Right atrium auricular region (tissue), 2 donors: ENCODE measurements at regions not wholly inside any gene's neighbourhood (a gene's known extent, or its start where the extent isn't known, plus 50 kb on each side); places are given as distances from the start of the nearest gene placed in this dataset.
"Not testable (repeated sequence)": the region's sequence is repeated elsewhere in the genome, so short reads cannot be mapped to it uniquely, and the experiment has no call there.

Experiments
- DNase-seq: peaks from one replicate; pipeline ENCODE4 v3.0.0-alpha.2; 2019; ENCODE audit warnings: low spot score
- H3K27ac ChIP-seq, 2 donors: fragments of 200-600 bp; sonication (generic); 1 replicate in 1 of 2; 2 replicates in 1 of 2; pipeline ENCODE4 v1.5.1; 2016 to 2019
- H3K27me3 ChIP-seq, 2 donors: fragments of 200-600 bp; sonication (generic); one replicate each; pipeline versions ENCODE4 v1.5.1 to v1.6.0; 2017 to 2019
- H3K36me3 ChIP-seq: fragments of 200-600 bp; sonication (generic); one replicate; pipeline ENCODE4 v1.5.1; 2016
- H3K4me1 ChIP-seq, 2 donors: fragments of 200-600 bp; sonication (generic); one replicate each; pipeline versions ENCODE4 v1.5.1 to v1.6.0; 2017 to 2019
- H3K4me3 ChIP-seq, 2 donors: fragments of 200-600 bp; sonication (generic); 1 replicate in 1 of 2; 2 replicates in 1 of 2; pipeline ENCODE4 v1.5.1; 2017 to 2019; ENCODE audit warnings: mild to moderate bottlenecking in 1 of 2, moderate library complexity in 1 of 2
- H3K9me3 ChIP-seq, 2 donors: fragments of 200-600 bp; sonication (generic); one replicate each; pipeline ENCODE4 v1.5.1; 2019
- TF ChIP-seq, protein P1 (sequence below), 2 donors: fragments of 200-600 bp; sonication (generic); IDR thresholded peaks; one replicate each; pipeline ENCODE4 v1.5.1; 2019; ENCODE audit warnings: antibody characterized with exemption in 2 of 2

DNA sequence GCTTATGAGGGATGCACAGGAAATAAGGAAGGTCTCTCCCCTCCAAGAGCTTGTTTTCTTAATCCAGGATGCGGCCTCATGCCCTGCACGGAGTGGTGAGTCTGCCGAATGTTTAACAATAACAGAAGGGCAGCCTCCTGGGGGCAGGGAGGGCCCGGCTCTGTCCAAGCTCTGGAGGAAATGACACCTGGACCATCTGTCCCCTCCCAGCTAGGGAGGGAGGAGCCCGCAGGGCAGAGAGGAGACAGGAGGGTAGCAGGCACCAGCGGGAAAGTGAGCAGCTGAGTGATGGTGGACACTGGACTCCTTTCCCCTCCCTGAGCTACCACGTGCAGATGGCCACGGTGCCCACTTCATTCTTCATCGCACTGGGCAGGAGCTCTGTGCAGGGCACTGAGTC, 398.2 kb upstream of the MYT1L start:
- H3K4me3 ChIP-seq = no peak overlapping the region
- no peak overlapping the region for H3K27ac ChIP-seq
- TF ChIP-seq, protein P1, sequence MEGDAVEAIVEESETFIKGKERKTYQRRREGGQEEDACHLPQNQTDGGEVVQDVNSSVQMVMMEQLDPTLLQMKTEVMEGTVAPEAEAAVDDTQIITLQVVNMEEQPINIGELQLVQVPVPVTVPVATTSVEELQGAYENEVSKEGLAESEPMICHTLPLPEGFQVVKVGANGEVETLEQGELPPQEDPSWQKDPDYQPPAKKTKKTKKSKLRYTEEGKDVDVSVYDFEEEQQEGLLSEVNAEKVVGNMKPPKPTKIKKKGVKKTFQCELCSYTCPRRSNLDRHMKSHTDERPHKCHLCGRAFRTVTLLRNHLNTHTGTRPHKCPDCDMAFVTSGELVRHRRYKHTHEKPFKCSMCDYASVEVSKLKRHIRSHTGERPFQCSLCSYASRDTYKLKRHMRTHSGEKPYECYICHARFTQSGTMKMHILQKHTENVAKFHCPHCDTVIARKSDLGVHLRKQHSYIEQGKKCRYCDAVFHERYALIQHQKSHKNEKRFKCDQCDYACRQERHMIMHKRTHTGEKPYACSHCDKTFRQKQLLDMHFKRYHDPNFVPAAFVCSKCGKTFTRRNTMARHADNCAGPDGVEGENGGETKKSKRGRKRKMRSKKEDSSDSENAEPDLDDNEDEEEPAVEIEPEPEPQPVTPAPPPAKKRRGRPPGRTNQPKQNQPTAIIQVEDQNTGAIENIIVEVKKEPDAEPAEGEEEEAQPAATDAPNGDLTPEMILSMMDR (IDR thresholded peaks at IDR 0.05) = no peak
- H3K9me3 ChIP-seq = no peaks in the 10 kb centered on the region
- DNase-seq = no peak
- no peaks in the 10 kb centered on the region for H3K36me3 ChIP-seq
- no peaks in the 10 kb centered on the region for H3K27me3 ChIP-seq
- no peaks in the 10 kb centered on the region for H3K4me1 ChIP-seq

DNA sequence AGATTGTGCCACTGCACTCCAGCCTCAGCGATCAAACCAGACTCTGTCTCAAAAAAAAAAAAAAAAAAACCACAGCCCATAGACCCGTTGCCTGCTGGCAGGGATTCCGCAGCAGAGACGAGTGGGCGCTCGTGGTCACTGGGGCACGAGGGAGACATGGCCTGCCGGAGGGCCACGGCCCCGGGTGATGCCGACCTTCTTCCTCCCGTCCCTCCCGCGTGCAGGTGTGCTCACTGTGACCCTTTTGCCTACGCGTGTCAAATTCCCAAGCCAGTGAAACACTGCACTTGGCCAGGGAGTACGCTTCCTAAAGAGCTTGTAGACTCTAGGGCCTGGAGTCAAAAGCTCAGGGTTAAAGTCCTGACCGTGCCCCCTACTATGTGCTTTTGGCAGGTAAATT, 397.6 kb upstream of the MYT1L start:
- TF ChIP-seq, protein P1 (IDR thresholded peaks at IDR 0.05) = no peak
- Histone ChIP-seq H3K27me3 (no peaks in the 10 kb centered on the region), H3K9me3 (no peaks in the 10 kb centered on the region), H3K27ac (no peak overlapping the region), H3K4me3 (no peak overlapping the region), H3K36me3 (no peaks in the 10 kb centered on the region), H3K4me1 (no peaks in the 10 kb centered on the region)
- no peak for DNase-seq

DNA sequence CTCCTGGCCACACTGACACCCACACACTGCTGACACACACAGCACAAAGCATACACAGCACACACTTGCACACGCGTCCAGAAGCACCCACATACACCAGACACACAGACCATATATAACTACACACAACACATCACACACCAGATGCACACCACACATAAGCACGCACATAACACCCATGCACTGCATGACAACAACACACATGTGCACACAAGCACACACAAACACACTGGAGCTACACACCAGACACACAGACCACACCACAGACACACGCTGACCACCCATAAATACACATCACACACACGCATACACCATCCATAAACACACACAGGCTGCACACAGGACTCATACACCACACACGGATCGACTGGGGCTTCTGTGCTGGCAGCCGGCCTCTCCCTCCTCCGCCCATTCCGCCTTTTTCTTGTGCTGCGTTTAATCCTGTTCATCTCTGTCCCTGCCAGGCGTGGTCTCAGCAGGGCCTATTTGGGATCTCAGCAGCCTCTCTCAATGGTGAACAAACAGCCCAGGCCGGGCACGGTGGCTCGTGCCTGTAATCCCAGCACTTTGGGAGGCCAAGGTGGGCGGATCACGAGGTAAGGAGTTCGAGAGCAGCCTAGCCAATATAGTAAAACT, 396.9 kb upstream of the MYT1L start:
- no peak overlapping the region for H3K27ac ChIP-seq
- no peaks in the 10 kb centered on the region for H3K36me3 ChIP-seq
- TF ChIP-seq, protein P1 (IDR thresholded peaks at IDR 0.05) = no peak
- H3K4me1 ChIP-seq = no peaks in the 10 kb centered on the region
- no peaks in the 10 kb centered on the region for H3K27me3 ChIP-seq
- H3K9me3 ChIP-seq = no peaks in the 10 kb centered on the region
- DNase-seq = no peak
- no peak overlapping the region for H3K4me3 ChIP-seq

DNA sequence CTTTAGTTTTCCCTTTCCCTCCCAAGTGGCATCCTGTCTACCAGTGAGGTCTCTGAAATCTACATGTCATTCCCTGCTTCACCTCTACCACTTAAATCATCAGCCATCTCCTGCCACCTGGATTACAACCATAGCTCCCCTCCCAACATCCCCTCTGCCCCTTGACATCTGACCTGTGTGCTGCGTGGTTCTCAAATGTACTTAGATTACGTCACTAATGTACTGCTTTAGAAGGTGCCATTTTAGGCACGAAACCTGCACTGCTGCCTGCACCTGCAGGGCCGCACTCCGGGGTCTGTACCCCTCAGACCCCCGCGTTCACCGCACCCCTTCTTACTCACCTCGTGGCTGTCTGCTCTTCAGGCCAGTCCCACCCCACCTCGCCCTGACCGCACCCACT, 395.1 kb upstream of the MYT1L start:
- H3K27ac ChIP-seq = no peak overlapping the region
- DNase-seq = no peak
- TF ChIP-seq, protein P1 (IDR thresholded peaks at IDR 0.05) = no peak
- H3K4me3 ChIP-seq = no peak overlapping the region
- no peaks in the 10 kb centered on the region for H3K4me1 ChIP-seq
- no peaks in the 10 kb centered on the region for H3K36me3 ChIP-seq
- no peaks in the 10 kb centered on the region for H3K9me3 ChIP-seq
- H3K27me3 ChIP-seq = no peaks in the 10 kb centered on the region

DNA sequence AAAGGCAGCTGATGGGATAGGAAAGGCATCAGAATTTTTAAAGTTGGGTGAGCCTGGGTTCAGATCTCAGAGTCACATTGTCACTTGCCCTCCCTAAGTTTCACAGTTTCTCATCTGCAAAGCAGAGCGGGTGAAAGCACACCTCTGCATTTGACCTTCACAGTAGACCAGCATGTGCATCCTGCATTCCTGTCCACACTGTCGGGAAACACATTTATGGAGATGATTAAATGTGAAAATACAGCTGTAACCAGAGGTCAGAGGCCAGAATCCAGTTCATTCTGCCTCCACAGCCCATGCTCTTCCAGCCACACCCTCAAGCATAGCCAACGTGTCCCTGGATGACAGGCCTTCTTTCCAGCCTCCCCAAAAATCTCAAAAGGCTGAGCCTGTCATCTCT, 392.0 kb upstream of the MYT1L start:
- no peak overlapping the region for H3K27ac ChIP-seq
- no peak for DNase-seq
- TF ChIP-seq, protein P1 (IDR thresholded peaks at IDR 0.05) = no peak

DNA sequence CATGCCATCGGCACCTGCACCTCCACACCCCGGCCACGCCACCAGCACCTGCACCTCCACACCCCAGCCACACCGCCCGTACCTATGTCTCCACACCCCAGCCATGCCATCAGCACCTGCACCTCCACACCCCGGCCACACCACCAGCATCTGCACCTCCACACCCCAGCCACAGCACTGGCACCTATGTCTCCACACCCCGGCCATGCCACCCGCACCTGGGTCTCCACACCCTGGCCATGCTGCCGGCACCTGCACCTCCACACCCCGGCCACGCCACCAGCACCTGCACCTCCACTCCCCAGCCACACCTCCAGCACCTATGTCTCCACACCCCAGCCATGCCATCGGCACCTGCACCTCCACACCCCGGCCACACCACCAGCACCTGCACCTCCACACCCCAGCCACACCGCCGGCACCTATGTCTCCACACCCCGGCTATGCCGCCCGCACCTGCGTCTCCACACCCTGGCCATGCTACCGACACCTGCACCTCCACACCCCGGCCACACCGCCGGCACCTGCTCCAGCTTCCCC, 390.3 kb upstream of the MYT1L start:
- no peaks in the 10 kb centered on the region for H3K36me3 ChIP-seq
- DNase-seq = no peak
- no peaks in the 10 kb centered on the region for H3K27me3 ChIP-seq
- no peaks in the 10 kb centered on the region for H3K4me1 ChIP-seq
- TF ChIP-seq, protein P1 (IDR thresholded peaks at IDR 0.05) = no peak
- no peak overlapping the region for H3K4me3 ChIP-seq
- H3K9me3 ChIP-seq = no peaks in the 10 kb centered on the region
- no peak overlapping the region for H3K27ac ChIP-seq

More for the DNA sequence above, 392.0 kb upstream of the MYT1L start:
- H3K9me3 ChIP-seq = no peaks in the 10 kb centered on the region
- no peaks in the 10 kb centered on the region for H3K4me1 ChIP-seq
- H3K36me3 ChIP-seq = no peaks in the 10 kb centered on the region
- no peaks in the 10 kb centered on the region for H3K27me3 ChIP-seq
- H3K4me3 ChIP-seq = no peak overlapping the region

DNA sequence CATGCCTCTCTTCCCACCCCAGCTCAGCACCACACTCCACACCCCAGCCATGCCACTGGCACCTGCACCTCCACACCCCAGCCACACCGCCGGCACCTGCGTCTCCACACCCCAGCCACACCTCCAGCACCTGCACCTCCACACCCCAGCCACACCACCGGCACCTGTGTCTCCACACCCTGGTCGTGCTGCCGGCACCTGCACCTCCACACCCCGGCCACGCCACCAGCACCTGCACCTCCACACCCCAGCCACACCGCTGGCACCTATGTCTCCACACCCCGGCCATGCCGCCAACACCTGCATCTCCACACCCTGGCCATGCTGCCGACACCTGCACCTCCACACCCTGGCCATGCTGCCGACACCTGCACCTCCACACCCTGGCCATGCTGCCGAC, 389.7 kb upstream of the MYT1L start:
- not testable (repeated sequence) for DNase-seq, H3K4me1 ChIP-seq, H3K4me3 ChIP-seq, H3K9me3 ChIP-seq, H3K27ac ChIP-seq, H3K27me3 ChIP-seq, H3K36me3 ChIP-seq
